CD8-positive, alpha-beta memory T cell (primary cell): ENCODE measurements at regions not wholly inside any gene's neighbourhood (a gene's known extent, or its start where the extent isn't known, plus 50 kb on each side); places are given as distances from the start of the nearest gene placed in this dataset.

ENCODE experiments used
- CTCF ChIA-PET: fragments of 350-600 bp; sonication (Branson Sonifier 250); formaldehyde crosslinking; loops from one replicate; lab custom pipeline; 2021; ENCODE audit warnings: antibody characterized with exemption; lab: Charles Lee
- POLR2A ChIA-PET: fragments of 350-600 bp; sonication (Branson Sonifier 250); formaldehyde crosslinking; loops from one replicate; lab custom pipeline; 2021; ENCODE audit warnings: antibody characterized with exemption; lab: Charles Lee
- DNase-seq, 5 donors: peaks; one replicate each; pipeline versions ENCODE4 v3.0.0 to v3.0.0-alpha.2; 2020 to 2022; ENCODE audit warnings: mixed read lengths in 1 of 5
- H3K27ac ChIP-seq: one replicate; pipeline ENCODE4 v1.7.0; 2013; ENCODE audit warnings: low read depth, mild to moderate bottlenecking, low read length, moderate library complexity
- H3K27me3 ChIP-seq: 2 replicates; pipeline ENCODE4 v1.7.0; 2013; ENCODE audit warnings: low read length, mild to moderate bottlenecking; ENCODE audit not compliant: insufficient read depth, poor library complexity, severe bottlenecking
- H3K36me3 ChIP-seq: 2 replicates; pipeline ENCODE4 v1.7.0; 2013; ENCODE audit warnings: mild to moderate bottlenecking, low read length, moderate library complexity; ENCODE audit not compliant: insufficient read depth
- H3K4me1 ChIP-seq: 2 replicates; pipeline ENCODE4 v1.7.0; 2013; ENCODE audit warnings: mild to moderate bottlenecking, low read length, moderate library complexity; ENCODE audit not compliant: insufficient read depth
- H3K4me3 ChIP-seq: 2 replicates; pipeline ENCODE4 v1.7.0; 2013; ENCODE audit warnings: mild to moderate bottlenecking, low read length
- H3K9me3 ChIP-seq: 2 replicates; pipeline ENCODE4 v1.7.0; 2013; ENCODE audit warnings: mild to moderate bottlenecking, low read length
- H3K27ac Mint-ChIP-seq, 8 donors: one replicate each; pipeline ENCODE4 v1.8.0; 2020 to 2021; ENCODE audit warnings: mixed read lengths in 8 of 8, mild to moderate bottlenecking in 6 of 8, inconsistent platforms in 3 of 8, moderate library complexity in 3 of 8
- H3K27me3 Mint-ChIP-seq, 2 donors: one replicate each; pipeline ENCODE4 v1.8.0; 2020 to 2021; ENCODE audit warnings: mixed read lengths in 2 of 2, mild to moderate bottlenecking in 1 of 2, moderate library complexity in 1 of 2
- H3K36me3 Mint-ChIP-seq, 3 donors: one replicate each; pipeline ENCODE4 v1.8.0; 2020 to 2021; ENCODE audit warnings: mixed read lengths in 3 of 3, inconsistent platforms in 1 of 3, mild to moderate bottlenecking in 1 of 3
- H3K4me1 Mint-ChIP-seq, 3 donors: one replicate each; pipeline ENCODE4 v1.8.0; 2020 to 2021; ENCODE audit warnings: mixed read lengths in 3 of 3, inconsistent platforms in 1 of 3, mild to moderate bottlenecking in 1 of 3
- H3K4me3 Mint-ChIP-seq, 7 donors: one replicate each; pipeline ENCODE4 v1.8.0; 2020 to 2021; ENCODE audit warnings: mixed read lengths in 7 of 7, mild to moderate bottlenecking in 6 of 7, moderate library complexity in 4 of 7, inconsistent platforms in 2 of 7
- H3K9me3 Mint-ChIP-seq, 5 donors: one replicate each; pipeline ENCODE4 v1.8.0; 2020 to 2022; ENCODE audit warnings: mixed read lengths in 5 of 5, mild to moderate bottlenecking in 3 of 5, moderate library complexity in 2 of 5, inconsistent platforms in 1 of 5

DNA sequence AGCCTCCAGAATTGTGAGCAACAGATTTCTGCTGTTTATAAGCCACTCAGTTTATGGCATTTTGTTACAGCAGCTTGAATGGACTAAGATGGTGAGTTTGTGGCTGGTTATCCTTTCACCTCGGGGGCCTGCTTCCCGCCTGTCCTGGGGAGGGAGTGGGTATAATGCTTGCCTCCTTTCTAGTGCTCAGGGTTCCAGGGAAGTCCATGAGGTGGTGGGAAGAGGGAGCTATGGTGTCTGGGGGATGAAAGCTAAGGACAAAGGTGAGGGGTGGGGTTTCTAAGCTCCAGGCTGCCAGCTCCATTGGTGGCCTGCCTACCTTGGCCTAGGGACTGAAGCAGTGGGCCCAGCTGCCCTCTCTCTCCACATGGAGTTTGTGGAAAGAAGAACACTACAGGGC is 50.2 kb upstream of the SDK2 start:
- no peaks in the 10 kb centered on the region for H3K4me1 ChIP-seq
- no peaks in the 10 kb centered on the region for H3K9me3 ChIP-seq
- DNase-seq: no peak
- no peaks in the 10 kb centered on the region for H3K36me3 Mint-ChIP-seq
- no peaks in the 10 kb centered on the region for H3K27me3 ChIP-seq
- peaks cover 6 to 8% of the 10 kb centered on the region in 2 donors for H3K27me3 Mint-ChIP-seq
- no peaks in the 10 kb centered on the region for H3K4me1 Mint-ChIP-seq
- H3K4me3 Mint-ChIP-seq: no peak overlapping the region
- no peak overlapping the region for H3K4me3 ChIP-seq
- H3K27ac Mint-ChIP-seq: no peak overlapping the region
- no peaks in the 10 kb centered on the region for H3K36me3 ChIP-seq
- POLR2A ChIA-PET: no interaction called here
- no peak overlapping the region for H3K27ac ChIP-seq
- CTCF ChIA-PET: no interaction called here
- no peaks in the 10 kb centered on the region for H3K9me3 Mint-ChIP-seq

DNA sequence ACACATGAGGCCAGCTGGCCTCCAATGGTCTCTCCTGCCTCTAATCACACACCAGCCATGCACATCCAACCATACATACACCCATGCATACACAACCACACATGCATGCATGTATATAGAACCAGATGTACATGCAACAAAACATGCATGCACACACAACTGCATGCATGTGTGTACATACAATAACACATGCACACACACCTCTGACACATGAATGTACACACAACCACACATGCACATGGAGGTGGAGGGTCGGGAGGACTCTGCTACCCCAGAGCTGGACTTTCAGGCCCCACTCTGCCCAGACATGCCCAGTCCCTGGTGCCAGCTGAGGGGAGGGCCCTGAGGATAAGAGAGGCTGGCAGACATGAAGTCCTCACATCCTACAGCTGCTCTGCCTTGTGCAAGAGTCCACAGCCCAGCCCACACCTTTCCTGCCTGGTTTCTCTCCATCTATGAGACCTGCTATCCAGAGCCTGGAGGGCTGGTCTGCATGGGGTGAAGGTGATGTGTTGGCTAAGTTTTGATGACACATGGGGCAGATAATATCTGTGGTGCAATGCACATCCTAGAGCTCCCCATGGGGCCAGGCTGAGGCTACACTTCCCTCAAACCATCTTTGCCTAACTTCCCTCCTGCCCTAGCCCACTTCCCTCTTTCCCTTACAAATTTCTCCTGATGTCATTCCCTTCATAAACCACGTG is 50.9 kb upstream of the SDK2 start:
- Histone ChIP-seq H3K9me3 (no peaks in the 10 kb centered on the region), H3K27me3 (no peaks in the 10 kb centered on the region), H3K27ac (no peak overlapping the region), H3K4me3 (no peak overlapping the region), H3K4me1 (no peaks in the 10 kb centered on the region), H3K36me3 (no peaks in the 10 kb centered on the region)
- Mint-ChIP-seq H3K4me3 (no peak overlapping the region), H3K4me1 (no peaks in the 10 kb centered on the region), H3K9me3 (no peaks in the 10 kb centered on the region), H3K27ac (no peak overlapping the region), H3K36me3 (no peaks in the 10 kb centered on the region), H3K27me3 (peaks cover 6 to 8% of the 10 kb centered on the region in 2 donors)
- CTCF ChIA-PET: no interaction called here
- POLR2A ChIA-PET: no interaction called here
- DNase-seq: no peak

DNA sequence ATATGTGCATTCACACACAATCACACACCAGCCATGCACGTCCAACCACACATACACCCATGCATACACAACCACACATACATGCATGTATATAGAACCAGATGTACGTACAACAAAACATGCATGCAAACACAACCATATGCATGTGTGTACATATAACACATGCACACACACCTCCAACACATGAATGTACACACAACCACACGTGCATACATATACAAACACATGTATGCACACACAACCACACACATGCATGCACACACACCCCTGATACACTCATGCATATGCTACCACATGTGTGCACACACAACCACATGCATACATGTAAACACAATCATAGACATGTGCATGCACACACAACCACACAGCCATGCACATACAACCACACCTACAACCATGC is 52.0 kb upstream of the SDK2 start:
- H3K9me3 Mint-ChIP-seq: no peaks in the 10 kb centered on the region
- H3K36me3 ChIP-seq: no peaks in the 10 kb centered on the region
- H3K27ac Mint-ChIP-seq: no peak overlapping the region
- POLR2A ChIA-PET: no interaction called here
- H3K4me1 ChIP-seq: no peaks in the 10 kb centered on the region
- peaks cover 2 to 7% of the 10 kb centered on the region in 2 donors for H3K27me3 Mint-ChIP-seq
- no peaks in the 10 kb centered on the region for H3K4me1 Mint-ChIP-seq
- H3K4me3 ChIP-seq: no peak overlapping the region
- DNase-seq: no peak
- no peaks in the 10 kb centered on the region for H3K9me3 ChIP-seq
- no peak overlapping the region for H3K4me3 Mint-ChIP-seq
- H3K36me3 Mint-ChIP-seq: no peaks in the 10 kb centered on the region
- CTCF ChIA-PET: no interaction called here
- H3K27ac ChIP-seq: no peak overlapping the region
- no peaks in the 10 kb centered on the region for H3K27me3 ChIP-seq

DNA sequence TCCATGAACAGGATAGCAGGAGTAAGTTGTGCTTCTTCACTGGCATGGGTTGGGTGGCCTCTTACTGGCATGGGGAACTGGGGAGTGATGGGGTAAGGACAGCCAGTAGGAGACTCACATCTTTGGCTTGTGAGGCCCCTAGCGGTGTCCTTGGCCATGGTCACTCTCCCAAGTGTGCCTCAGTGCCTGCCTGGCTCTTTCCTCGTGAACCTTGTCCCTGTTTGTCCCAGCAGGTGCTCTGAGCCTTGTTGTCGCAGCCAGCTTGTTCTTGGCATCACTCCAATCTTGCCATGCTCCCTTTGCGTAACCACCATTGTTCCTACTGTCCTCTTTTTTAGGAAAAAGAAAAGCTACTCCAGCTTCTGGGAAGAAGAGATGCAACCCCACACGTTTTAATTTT is 53.6 kb upstream of the SDK2 start:
- ChIA-PET POLR2A (no interaction called here), CTCF (interaction anchor here (1.4 kb wide), 1 partner anchor 12 kb away, joined by 4 read pairs; no protein-coding TSS in a partner anchor)
- no peaks in the 10 kb centered on the region for H3K4me1 Mint-ChIP-seq
- no peak overlapping the region for H3K4me3 ChIP-seq
- no peak overlapping the region for H3K27ac ChIP-seq
- no peaks in the 10 kb centered on the region for H3K36me3 Mint-ChIP-seq
- no peaks in the 10 kb centered on the region for H3K9me3 Mint-ChIP-seq
- no peaks in the 10 kb centered on the region for H3K4me1 ChIP-seq
- no peak overlapping the region for H3K4me3 Mint-ChIP-seq
- peaks cover 2 to 7% of the 10 kb centered on the region in 2 donors for H3K27me3 Mint-ChIP-seq
- no peaks in the 10 kb centered on the region for H3K27me3 ChIP-seq
- no peak for DNase-seq
- H3K27ac Mint-ChIP-seq: no peak overlapping the region
- H3K9me3 ChIP-seq: no peaks in the 10 kb centered on the region
- no peaks in the 10 kb centered on the region for H3K36me3 ChIP-seq

DNA sequence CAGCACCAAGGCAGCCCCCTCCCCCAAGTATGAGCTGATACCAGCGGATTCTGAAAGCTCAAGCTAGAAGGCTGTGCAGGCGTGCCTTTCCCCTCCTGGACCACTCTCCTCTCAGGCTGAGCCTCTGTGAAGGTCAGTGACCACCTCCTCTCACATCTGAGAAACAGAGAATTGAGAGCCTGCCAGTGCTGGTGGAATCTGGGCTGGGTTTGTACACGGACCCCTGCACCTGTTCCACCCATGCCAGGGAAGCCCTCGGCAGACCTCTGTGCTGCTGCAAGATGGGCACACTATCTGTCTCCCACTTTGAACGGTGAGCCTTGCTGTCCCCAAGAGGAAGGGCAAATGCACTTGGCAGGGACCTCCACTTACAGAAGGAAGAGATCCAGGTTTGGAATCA is 54.7 kb upstream of the SDK2 start:
- Mint-ChIP-seq H3K9me3 (no peaks in the 10 kb centered on the region), H3K27ac (peak overlapping the region in 1 of 8 donors; percentile 25), H3K4me3 (no peak overlapping the region), H3K4me1 (no peaks in the 10 kb centered on the region), H3K36me3 (no peaks in the 10 kb centered on the region), H3K27me3 (peaks cover 4% of the 10 kb centered on the region in 2 donors)
- CTCF ChIA-PET: interaction anchor here (1.4 kb wide), 1 partner anchor 11 kb away, joined by 4 read pairs; no protein-coding TSS in a partner anchor
- H3K27ac ChIP-seq: no peak overlapping the region
- no peak for DNase-seq
- H3K4me3 ChIP-seq: no peak overlapping the region
- H3K36me3 ChIP-seq: no peaks in the 10 kb centered on the region
- no peaks in the 10 kb centered on the region for H3K9me3 ChIP-seq
- POLR2A ChIA-PET: no interaction called here
- H3K4me1 ChIP-seq: no peaks in the 10 kb centered on the region
- no peaks in the 10 kb centered on the region for H3K27me3 ChIP-seq

DNA sequence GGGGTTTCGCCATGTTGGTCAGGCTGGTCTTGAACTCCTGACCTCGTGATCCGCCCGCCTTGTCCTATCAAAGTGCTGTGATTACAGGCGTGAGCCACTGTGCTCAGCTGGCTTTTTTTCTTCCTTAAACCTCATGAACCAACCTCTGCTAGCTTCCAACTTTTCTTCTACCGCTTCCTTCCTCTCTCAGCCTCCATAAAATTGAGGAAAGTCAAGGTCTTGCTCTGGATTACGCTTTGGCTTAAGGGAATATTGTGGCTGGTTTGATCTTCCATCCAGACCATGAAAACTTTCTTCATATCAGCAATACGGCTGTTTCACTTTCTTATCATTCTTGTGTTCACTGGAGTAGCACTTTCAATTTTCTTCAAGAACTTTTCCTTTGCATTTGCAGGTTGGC is 57.5 kb upstream of the SDK2 start:
- Histone ChIP-seq H3K27me3 (no peaks in the 10 kb centered on the region), H3K4me3 (no peak overlapping the region), H3K36me3 (no peaks in the 10 kb centered on the region), H3K4me1 (no peaks in the 10 kb centered on the region), H3K27ac (no peak overlapping the region), H3K9me3 (no peaks in the 10 kb centered on the region)
- H3K9me3 Mint-ChIP-seq: no peaks in the 10 kb centered on the region
- no peak for DNase-seq
- H3K4me3 Mint-ChIP-seq: no peak overlapping the region
- peaks cover 8 to 17% of the 10 kb centered on the region in 2 donors for H3K27me3 Mint-ChIP-seq
- H3K27ac Mint-ChIP-seq: no peak overlapping the region
- CTCF ChIA-PET: interaction anchor here (1.8 kb wide), 1 partner anchor 272 kb away, joined by 5 read pairs; no protein-coding TSS in a partner anchor
- H3K4me1 Mint-ChIP-seq: no peaks in the 10 kb centered on the region
- H3K36me3 Mint-ChIP-seq: no peaks in the 10 kb centered on the region
- POLR2A ChIA-PET: no interaction called here

DNA sequence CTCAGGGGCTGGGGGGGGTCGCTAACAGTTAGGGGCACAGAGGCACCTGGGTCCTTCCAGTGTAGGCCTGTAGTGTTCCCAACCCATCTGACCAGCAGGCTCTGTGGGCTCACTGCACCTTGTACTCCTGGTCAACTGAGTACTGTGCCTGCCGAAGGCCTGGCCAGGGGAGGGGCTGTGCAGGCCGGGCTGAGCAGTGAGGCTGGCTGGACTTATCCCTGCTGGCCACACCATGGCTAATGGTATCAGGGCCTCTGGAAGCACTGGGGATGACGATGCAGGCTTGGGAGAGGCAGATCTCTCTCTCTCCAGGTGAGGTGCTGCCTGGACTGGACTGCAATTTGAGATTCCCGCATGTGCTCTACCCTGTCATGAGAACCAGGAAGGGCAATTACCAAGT is 58.9 kb upstream of the SDK2 start:
- no peaks in the 10 kb centered on the region for H3K27me3 ChIP-seq
- no peak overlapping the region for H3K27ac ChIP-seq
- POLR2A ChIA-PET: no interaction called here
- H3K36me3 ChIP-seq: no peaks in the 10 kb centered on the region
- DNase-seq: no peak
- no peak overlapping the region for H3K4me3 Mint-ChIP-seq
- H3K36me3 Mint-ChIP-seq: no peaks in the 10 kb centered on the region
- no peak overlapping the region for H3K27ac Mint-ChIP-seq
- H3K27me3 Mint-ChIP-seq: peaks cover 8 to 28% of the 10 kb centered on the region in 2 donors
- peaks cover 0 to 4% (median 2%) of the 10 kb centered on the region in 5 donors for H3K9me3 Mint-ChIP-seq
- no peaks in the 10 kb centered on the region for H3K9me3 ChIP-seq
- no peak overlapping the region for H3K4me3 ChIP-seq
- H3K4me1 ChIP-seq: no peaks in the 10 kb centered on the region
- H3K4me1 Mint-ChIP-seq: no peaks in the 10 kb centered on the region
- CTCF ChIA-PET: interaction anchor here (1.8 kb wide), 1 partner anchor 273 kb away, joined by 5 read pairs; no protein-coding TSS in a partner anchor

DNA sequence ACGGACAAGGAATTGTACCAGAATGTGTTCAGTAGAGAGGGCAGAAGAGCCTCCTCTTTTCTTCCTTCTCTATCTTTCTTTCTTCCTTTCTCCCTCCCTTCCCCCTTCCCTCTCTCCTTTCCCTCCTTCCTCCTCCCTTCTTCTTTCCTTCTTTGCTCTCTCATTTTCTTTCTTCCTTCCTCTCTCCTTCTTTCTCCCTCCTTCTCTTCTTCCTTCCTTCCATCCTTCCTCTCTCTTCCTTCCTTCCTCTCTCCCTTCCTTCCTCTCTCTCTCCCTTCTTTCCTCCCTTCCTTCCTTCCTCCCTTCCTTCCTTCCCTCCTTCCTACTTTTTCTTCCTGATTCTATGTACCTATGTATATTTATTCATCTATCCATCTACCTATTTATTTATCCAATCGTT is 59.7 kb upstream of the SDK2 start:
- Mint-ChIP-seq H3K36me3 (no peaks in the 10 kb centered on the region), H3K27me3 (peaks cover 8 to 34% of the 10 kb centered on the region in 2 donors), H3K27ac (peak overlapping the region in 1 of 8 donors; percentile 63), H3K4me1 (no peaks in the 10 kb centered on the region), H3K4me3 (no peak overlapping the region), H3K9me3 (peaks cover 0 to 4% (median 2%) of the 10 kb centered on the region in 5 donors)
- Histone ChIP-seq H3K9me3 (no peaks in the 10 kb centered on the region), H3K4me1 (no peaks in the 10 kb centered on the region), H3K27me3 (no peaks in the 10 kb centered on the region), H3K36me3 (no peaks in the 10 kb centered on the region), H3K27ac (no peak overlapping the region), H3K4me3 (no peak overlapping the region)
- ChIA-PET CTCF (no interaction called here), POLR2A (no interaction called here)
- DNase-seq: no peak
